Renal pelvis (tissue), 1 donor: ENCODE measurements at regions not wholly inside any gene's neighbourhood (a gene's known extent, or its start where the extent isn't known, plus 50 kb on each side); places are given as distances from the start of the nearest gene placed in this dataset.
"Not testable (repeated sequence)": the region's sequence is repeated elsewhere in the genome, so short reads cannot be mapped to it uniquely, and the experiment has no call there.

ENCODE experiments used
- DNase-seq: peaks from one replicate; pipeline ENCODE4 v3.0.0-alpha.2; 2013

DNA sequence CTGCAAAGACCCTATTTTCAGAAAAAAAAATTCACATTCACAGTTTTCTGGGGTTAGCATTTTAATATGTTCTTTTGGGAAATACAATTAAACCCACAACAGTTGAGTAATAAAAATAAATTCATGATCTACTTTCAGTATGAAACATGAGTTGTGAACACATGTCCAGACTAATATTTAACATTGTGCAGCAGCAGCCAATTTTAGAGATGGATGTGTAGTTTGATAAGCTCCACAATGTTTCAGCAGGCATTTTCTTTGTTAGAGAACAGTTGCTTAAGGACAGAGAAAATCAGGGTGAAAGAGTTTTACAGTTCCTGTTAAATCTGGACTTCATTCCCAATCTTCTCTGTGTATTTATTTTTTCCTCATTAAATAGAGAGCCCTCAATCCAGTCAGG, 519.5 kb downstream of the PIK3C3 start:
- DNase-seq = peak; percentile 19

DNA sequence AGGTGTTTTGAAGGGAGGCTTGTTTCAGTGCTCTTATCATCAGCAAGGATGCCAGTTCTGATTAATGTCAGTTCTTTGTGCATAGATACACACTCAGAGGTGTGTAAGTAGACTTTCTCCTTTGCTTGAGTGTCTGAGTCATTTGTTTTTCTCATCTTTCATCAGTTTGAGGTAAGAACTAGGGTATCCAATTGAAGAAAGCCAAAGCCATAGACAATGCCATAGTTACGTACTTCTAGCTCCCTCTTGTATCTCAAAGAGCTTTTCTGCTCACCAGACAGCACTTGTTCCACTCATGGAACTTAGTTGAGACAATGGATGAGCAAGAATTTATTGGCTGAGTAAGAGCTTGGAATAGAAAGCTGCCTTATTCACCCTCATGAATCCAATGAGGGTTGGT, 520.1 kb downstream of the PIK3C3 start:
- no peak for DNase-seq

DNA sequence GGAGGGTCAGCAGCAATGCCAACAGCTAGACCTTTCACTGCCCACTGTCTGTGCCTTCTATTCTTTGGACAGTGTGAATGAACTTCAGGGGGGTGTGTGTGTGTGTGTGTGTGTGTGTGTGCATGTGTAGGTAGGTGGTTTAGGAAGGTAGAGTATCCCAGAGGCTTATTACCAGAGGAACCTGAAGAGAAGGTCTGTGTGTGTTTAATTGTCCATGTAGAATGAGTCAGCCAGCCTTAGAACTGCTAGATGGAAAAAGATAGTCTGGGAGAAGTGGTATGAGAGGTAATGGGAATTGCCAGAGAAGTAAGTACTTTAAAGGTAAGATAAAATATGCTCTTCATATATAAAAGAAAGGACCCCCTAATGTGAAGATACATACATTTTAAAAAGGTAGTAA, 522.2 kb downstream of the PIK3C3 start:
- peak; percentile 47 for DNase-seq

DNA sequence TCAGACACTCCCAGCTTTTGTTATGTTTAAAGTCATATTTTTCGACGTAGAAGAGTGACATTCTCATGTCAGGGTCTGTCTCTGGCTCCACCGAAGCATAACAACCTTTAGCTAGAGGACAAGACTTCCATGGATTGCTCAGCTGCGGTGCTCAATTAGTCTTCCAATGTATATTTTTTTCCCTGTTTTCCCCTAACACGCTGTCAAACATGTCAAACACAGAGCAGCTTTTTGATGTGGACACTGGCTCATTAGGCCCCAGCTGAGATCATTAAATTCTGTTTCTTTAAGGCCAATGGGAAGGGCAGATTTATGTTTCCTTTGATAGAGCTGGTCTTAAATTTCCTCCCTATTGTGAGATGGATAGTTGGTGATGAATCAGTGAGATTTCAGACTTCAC, 525.4 kb downstream of the PIK3C3 start:
- DNase-seq = peak; percentile 84

DNA sequence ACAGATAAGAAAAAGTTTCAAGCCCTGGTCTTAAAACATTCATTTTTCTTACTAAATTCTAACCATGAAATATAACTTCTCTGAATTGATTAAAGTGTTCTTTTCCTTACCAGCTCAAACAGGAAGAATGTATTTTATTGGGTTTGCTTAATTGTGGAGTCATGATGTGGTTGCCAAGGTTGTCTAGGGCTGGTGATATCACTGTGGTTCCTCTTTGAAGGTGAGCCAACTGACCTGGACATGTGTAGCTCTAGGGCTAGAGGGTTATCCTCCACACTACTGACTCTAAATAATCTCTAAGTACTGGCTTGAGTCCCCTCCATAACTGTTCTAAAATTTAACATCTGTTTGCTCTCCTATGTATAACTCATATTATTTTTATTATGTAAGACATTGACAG, 529.6 kb downstream of the PIK3C3 start:
- DNase-seq = no peak

DNA sequence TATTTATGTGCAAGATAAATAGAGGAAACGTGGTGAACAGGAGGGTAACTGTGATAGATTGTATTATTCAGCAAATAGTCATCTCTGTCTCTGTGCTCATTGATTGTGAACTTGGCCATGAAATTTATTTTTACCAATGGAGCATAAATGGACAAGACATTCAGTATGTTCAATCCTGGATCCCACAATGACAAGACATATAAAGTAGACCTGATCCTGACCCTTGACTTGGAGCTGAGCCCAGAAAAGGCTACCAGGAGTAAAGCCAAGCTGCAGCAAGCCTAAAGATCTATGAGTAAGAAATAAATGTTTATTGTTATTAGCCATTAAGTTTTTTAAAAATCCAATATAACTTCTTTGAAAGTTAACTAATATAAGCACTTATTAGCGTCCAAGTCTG, 531.2 kb downstream of the PIK3C3 start:
- no peak for DNase-seq

DNA sequence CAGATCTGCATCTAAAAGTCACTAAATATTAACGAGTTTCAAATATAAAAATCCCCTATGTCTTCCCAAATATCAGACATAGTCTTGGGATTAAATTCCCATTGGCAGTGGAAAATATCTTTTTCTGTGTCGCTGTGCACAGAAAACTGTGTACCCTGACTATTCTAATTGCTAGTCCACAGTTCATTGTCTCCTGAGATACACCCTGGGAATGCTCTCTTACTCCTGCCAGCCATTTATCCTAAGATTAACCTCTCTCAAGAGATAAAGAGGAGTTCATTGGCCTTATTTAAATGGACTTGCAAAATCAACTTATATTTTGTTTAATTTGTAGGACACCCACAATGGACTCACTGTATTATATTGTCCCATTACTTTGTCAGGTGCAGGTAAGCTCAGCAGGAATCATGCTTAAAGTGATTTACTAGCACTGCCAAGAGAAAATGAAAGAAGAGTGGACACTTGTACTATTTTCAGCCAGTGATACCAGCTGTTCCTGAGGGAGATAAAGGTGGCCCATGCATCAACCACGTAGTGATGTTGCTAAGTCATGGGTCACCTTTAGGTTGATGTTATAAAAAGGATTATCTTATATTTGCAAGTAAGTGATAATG, 553.8 kb downstream of the PIK3C3 start:
- DNase-seq = no peak

DNA sequence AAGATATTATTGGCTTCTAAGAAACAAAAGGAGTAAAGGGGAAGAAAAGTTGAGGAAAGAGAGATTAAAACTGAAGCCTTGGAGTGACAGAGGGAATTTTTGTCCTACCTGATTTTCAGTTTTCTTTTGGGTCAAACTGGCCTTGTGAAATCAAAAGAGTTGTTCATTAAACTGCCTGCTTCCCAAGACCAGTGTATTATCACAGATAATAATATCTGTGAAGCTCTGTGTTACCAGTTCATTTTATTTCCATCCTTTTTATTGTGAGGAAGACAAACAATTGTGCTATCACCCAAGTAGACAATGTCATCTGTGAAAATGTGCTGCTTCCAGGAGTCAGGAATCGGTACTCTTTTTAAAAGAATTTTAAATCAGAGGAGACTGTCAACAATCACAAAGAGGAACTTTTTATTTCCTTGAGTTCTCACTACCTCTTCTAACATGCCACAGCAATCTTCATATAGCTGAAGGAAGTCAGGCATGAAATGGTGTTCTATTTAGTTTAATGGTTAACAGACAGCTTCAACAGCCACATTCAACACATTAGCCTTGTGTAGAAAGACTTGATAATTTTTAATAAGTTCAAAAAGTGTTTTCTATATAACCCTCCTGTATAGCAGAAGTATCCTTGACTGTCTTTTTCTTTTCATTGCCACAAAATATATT, 554.8 kb downstream of the PIK3C3 start:
- no peak for DNase-seq

DNA sequence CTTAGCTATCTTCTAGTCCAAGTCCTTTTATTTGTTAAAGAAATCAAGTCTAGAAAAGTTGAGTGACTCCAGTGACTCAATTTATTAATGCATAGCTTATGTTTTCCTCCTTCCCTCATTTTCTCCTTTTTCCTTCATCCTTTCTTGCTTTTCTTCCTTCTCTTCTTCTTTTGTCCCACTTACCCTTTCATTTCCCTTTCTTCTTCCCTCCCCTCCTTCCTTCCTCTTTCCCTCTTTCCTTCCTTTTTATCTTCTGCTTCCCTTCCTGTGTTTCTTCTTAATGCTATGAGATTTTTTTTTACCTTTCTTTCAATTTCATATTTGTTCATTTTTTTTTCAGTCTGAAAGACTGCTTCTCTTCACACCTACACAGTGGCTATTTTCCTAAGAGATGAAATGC, 555.5 kb downstream of the PIK3C3 start:
- no peak for DNase-seq

DNA sequence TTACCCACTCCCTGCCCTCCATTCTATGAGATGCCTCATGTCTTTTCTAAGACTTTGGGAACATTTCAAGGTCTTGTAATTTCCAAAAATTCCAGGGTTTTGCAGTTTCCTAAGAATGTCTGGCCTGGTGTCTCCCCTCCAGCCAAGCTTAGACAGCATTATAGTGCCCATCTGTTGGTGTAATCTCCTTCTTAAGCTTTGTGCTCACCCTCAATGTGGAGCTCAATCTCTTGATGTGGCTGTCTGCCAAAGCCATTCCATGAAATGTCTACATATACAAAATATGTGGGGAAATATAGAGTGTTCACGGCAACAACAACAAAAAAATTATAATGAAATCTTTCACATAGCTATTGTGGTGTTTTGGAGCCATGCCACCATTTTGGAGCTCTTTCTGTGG, 558.4 kb downstream of the PIK3C3 start:
- no peak for DNase-seq

DNA sequence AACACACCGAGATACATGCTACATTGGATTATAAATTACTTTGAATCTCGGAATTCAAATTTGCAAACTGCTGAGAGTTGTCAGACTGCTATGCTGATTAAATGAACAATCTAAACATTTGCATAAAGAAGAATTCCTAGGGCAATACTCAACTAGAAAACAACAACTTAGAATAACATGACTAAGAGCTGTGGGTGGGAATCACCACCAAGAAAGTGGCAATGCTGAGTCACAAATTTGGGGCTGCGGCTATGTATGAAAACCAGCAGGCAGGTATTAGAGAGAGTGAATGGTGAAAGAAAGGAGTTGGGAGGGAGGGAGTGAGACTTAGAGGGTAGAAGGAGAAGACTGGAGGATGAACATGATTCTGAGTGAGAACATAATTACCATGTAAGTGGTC, 559.5 kb downstream of the PIK3C3 start:
- no peak for DNase-seq

DNA sequence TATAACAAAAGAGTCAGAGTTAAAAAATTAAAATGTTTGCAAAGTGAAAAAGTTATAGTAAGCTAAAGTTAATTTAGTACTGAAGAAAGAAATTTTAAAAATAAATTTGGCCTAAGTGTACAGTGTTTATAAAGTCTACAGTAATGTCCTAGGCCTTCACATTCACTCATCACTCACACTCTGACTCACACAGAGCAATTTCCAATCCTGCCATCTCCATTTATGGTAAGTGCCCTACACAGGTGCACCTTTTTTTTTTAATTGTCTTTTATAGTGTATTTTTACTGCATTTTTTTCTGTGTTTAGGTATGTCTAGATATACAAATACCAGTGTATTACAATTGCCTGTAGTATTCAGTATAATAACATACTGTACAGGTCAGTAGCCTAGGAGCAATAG, 562.9 kb downstream of the PIK3C3 start:
- no peak for DNase-seq

DNA sequence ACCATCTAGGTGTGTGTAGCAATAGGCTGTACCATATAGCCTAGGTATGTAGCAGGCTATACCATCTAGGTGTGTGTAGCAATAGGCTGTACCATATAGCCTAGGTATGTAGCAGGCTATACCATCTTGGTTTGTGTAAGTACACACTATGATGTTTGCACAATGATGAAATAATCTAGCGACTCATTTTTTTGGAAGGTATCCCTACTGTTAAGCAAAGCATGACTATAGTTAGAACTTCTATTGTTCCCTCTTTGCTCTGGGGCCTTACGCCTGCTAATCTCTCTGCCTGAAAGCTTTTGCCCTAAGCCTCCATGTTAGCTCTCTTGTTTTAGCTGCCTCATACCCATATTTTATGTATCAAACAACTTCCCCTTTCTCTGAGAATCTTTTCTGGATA, 563.3 kb downstream of the PIK3C3 start:
- not testable (repeated sequence) for DNase-seq

DNA sequence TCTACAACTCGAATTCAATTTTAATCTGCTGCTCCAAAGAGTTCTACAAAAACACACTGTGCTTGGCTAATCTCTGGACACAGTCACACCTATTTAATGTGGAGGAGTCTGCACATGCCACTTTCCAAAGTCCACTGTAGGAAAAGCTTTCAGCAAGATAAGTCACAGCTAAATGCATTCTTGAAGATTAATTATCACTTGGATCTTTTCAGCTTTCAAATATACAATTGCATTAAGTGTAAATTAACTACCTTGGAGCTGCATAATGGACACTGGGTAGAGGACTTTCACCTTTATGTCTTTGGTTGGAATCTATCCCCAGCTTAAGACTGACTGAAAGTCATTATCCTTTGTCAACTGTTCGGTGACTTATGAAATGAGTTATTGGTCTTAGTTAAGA, 565.1 kb downstream of the PIK3C3 start:
- no peak for DNase-seq

DNA sequence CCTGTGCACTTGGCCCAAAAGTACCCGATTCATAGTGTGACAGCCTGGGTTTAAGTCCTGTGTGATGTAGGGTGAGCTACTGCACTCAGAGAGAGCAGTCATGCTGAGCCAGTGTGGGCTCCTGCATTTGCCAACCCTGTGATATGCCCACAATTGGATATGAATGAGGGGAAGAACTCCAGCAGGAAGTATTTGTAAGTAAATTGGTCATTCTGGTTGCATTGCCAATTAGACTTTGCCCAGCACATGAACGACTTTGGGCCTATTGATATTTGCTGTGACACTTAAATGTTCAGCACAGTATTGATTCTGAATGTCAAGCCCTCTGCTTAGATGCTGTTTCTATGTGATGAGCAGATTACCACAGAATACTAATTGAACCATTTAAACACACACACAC, 570.9 kb downstream of the PIK3C3 start:
- no peak for DNase-seq

DNA sequence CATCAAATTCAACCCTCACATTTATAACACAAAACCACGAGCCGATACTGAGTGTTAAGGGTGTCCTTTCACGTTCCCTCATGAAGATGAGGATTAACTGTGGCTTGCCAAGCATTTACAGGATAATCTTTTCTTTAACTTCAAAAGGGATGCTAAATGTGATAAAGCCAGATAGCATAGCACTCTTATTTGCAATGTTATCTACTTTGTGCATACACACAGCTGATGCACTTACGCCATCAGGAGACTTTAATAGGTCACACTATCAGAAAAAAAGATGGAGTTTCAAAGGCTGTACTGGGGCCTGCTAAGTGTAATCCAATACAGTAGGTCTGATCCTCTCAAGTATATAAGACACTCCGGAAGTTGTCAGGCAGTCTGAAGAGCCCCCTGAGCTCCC, 572.7 kb downstream of the PIK3C3 start:
- DNase-seq = no peak

DNA sequence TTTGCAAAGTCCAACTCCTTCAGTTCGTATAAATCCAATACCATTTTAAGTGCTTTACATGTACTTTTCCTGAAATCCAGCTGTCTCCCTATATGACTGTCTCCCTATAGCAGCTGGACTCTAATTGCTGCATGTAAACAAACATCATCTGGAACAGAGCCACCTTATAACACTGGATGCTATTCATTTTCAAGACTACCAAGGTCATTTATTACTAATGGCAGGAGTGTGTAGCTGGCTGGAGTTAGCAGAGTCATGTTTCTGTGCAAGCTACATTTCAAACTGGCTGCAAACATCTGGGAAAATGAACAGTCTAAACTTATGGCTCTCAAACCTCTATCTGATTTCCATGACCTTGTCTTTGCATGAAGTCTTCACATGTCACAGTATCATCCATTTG, 575.2 kb downstream of the PIK3C3 start:
- DNase-seq = peak; percentile 69

DNA sequence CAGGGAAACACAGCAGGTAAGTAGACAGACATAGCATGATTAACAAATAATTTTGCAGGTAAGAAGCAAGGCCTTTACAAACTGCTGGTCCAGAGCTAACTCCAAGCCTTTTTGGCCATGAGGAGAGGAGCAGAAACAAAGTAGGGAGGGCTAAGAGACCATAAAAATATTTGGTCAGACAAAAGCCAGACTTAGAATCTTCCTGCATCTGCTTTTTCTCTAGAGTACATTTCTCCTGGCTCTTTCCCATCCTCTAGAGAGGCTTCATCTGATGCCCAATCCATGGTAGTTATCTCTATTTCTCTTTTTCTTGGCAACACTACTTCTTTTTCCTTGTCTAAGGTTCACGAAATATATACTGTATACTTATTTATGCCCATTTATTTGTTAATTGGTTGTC, 577.1 kb downstream of the PIK3C3 start:
- DNase-seq = no peak

DNA sequence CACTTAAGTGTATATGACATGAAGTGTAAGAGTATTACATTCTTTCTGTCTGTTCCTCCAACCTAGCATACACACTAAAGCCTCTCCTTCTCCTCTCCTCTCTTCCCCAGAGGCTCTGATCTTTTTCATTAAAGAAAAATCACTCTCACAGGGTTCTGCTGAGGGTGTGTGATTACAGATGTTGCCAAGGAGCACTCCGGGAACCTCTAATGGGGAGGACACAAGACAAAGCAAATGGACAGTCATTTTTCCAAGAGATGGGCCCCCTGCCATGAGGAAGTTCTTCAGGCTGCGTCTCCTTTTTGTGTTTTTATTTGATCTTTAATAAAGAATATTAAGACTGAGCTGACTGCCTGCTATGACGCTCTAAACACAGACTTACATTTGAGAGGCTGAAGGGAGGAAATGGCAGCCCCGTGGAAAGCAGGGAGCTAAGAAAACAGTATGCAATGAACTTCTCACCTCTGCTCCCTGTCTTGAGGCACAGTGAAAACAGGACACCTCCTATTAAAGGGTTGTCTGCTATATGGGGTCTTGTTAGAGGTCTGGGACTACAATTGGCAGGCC, 578.1 kb downstream of the PIK3C3 start:
- no peak for DNase-seq

DNA sequence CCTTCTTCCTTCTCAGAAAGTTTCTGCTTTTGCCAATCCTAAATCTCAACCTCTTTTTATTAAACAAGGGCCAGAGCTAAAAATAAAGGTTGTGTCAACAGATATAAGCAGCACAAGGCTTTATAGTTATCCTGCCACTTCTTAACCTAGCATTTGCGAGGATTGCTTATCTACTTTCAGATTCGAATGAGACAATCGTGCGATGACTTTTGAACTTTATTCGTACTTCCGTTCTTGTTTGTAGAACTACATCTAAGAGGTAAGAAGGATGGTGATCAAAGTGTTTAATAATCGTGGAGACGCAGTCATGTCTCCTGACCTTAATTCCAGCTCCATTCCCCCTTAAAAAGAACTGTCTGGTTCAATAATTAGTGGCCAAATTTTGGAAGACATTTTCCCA, 578.6 kb downstream of the PIK3C3 start:
- DNase-seq = no peak

DNA sequence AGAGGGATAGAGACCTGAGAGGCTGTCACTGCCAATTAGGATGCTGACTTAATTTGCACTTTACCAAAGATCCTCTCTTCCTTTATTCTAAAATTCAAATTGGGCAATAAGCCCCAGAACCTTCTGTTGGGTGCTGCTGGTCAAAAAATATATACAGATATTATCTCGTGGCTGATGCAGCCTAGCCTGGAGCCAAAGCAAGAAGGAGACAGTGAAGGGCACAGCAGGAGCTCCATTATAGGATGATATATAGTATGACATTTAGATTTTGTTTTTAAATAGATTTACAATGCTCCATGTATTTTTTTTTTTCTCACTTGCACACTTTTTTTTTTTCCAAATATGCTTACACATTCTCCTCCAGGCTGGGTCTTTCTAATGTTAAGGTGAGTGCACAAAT, 579.3 kb downstream of the PIK3C3 start:
- DNase-seq = no peak

DNA sequence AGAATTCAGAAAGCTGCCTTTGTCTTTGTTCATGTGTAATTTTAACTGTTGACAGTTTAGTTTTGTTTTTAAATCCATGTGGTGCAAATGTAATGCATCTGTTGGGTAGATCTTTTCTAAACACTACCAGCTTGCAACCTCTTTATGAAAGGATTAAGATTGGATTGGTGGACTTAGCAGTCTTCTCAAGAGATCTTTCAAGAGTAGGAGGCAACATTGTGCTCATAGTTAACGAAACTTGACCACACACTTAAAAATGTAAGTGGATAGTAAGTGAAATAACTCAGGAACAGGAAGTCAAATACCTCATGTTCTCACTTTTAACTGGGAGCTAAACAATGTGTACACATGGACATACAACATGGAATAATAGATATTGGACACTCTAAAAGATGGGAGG, 579.0 kb downstream of the RIT2 start:
- DNase-seq = no peak

DNA sequence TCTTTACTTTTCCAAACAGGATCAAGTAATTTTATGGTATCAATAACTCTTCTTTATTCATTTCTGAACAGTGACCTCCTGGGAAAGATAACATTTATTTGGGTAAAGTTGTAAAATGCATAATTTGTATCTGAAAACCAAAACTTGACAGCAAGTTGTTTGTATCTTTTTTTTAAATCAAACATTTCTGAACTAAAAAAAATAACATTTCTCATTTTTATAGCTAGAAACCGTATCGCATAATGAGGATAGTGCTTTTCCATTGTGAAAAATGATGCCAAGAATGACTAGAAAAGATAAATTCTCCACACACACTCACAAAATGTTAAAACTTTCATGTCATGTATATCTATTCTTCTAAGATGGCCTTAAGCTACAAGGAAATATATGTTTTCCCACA, 578.2 kb downstream of the RIT2 start:
- peak; percentile 53 for DNase-seq

DNA sequence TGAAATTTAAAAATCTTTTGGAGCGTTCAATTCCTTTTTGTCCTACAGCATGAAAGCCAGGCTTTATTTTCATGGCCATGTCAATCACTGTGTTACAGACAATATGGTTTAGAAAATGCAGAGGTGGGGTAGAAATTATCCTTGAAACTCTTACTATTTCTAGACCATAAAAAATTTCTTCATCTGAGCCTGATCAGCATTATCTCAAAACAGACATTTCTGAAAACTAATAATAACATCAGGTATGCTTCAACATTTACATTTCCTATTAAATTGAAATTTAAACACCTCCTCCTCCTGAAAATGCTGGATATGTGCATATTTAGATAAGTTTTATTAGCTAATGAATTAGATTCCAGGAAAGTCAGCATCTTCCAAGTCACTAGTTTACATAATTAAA, 570.6 kb downstream of the RIT2 start:
- DNase-seq = no peak
